Hematopoietic multipotent progenitor cell treated with erythropoietin and hydrocortisone succinate and interleukin-3 and kit ligand, for 6 days (in vitro differentiated cells): ENCODE measurements at regions not wholly inside any gene's neighbourhood (a gene's known extent, or its start where the extent isn't known, plus 50 kb on each side); places are given as distances from the start of the nearest gene placed in this dataset.

Experiments used
- DNase-seq: peaks from one replicate; pipeline ENCODE4 v3.0.0-alpha.2; 2015

- no peak for DNase-seq
Observed at GRCh38 chr13:84500016-84500415, 617.7 kb upstream of the SLITRK1 start.

- no peak for DNase-seq
Observed at GRCh38 chr13:84497613-84498012, 615.3 kb upstream of the SLITRK1 start.

- DNase-seq, result no peak
Observed at GRCh38 chr13:84491952-84492351, 609.7 kb upstream of the SLITRK1 start.

- no peak for DNase-seq
Observed at GRCh38 chr13:84487752-84488151, 605.5 kb upstream of the SLITRK1 start.

GRCh38 chr13:84481958-84482357 is 599.7 kb upstream of the SLITRK1 start:
- DNase-seq, result no peak

GRCh38 chr13:84479656-84480055 is 597.4 kb upstream of the SLITRK1 start:
- DNase-seq, result no peak

- DNase-seq, result no peak
Observed at GRCh38 chr13:84470528-84470927, 588.3 kb upstream of the SLITRK1 start.

GRCh38 chr13:84466461-84466860 is 584.2 kb upstream of the SLITRK1 start:
- DNase-seq, result no peak

GRCh38 chr13:84460989-84461388 is 578.7 kb upstream of the SLITRK1 start:
- DNase-seq, result no peak

GRCh38 chr13:84455143-84455905 is 573.0 kb upstream of the SLITRK1 start:
- DNase-seq, result no peak

- no peak for DNase-seq
Observed at GRCh38 chr13:84447640-84447978, 565.3 kb upstream of the SLITRK1 start.

- no peak for DNase-seq
Observed at GRCh38 chr13:84446972-84447639, 564.8 kb upstream of the SLITRK1 start.

- DNase-seq, result no peak
Observed at GRCh38 chr13:84445776-84446175, 563.5 kb upstream of the SLITRK1 start.

- DNase-seq, result peak; percentile 0
Observed at GRCh38 chr13:84443463-84443862, 561.2 kb upstream of the SLITRK1 start.

GRCh38 chr13:84439108-84439507 is 556.8 kb upstream of the SLITRK1 start:
- peak; percentile 1 for DNase-seq

- no peak for DNase-seq
Observed at GRCh38 chr13:84433024-84433423, 550.8 kb upstream of the SLITRK1 start.

- no peak for DNase-seq
Observed at GRCh38 chr13:84431646-84432045, 549.4 kb upstream of the SLITRK1 start.

- DNase-seq, result no peak
Observed at GRCh38 chr13:84430446-84430845, 548.2 kb upstream of the SLITRK1 start.

- DNase-seq, result no peak
Observed at GRCh38 chr13:84430015-84430414, 547.7 kb upstream of the SLITRK1 start.

GRCh38 chr13:84418041-84418440 is 535.8 kb upstream of the SLITRK1 start:
- no peak for DNase-seq

- DNase-seq, result no peak
Observed at GRCh38 chr13:84417416-84417815, 535.1 kb upstream of the SLITRK1 start.

GRCh38 chr13:84413016-84413415 is 530.7 kb upstream of the SLITRK1 start:
- DNase-seq, result no peak

- no peak for DNase-seq
Observed at GRCh38 chr13:84405286-84405685, 523.0 kb upstream of the SLITRK1 start.

GRCh38 chr13:84400706-84401105 is 518.4 kb upstream of the SLITRK1 start:
- no peak for DNase-seq
